ENCODE measurements at regions not wholly inside any gene's neighbourhood (a gene's known extent, or its start where the extent isn't known, plus 50 kb on each side); places are given as distances from the start of the nearest gene placed in this dataset.

DNA sequence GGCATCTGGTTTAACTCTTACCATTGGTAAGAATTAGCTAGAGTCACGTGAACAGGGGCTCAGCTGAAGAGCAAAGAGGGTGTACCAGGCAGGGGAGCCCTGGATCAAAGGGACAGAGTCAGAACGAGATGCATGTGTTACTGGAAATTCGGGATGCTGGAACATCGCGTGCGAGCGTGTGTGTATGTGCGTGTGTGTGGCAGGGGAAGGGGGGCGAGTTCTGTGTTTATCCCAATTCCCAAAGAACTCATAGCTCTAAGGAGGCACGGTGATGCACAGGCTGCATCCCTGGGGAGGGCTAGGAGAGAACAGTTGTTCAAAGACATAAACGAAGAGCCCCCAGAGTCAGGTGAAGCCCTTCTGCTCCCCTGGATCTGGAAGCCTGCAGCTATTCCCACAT is 353.3 kb downstream of the GADD45G start:
- TF ChIP-seq, protein P1, sequence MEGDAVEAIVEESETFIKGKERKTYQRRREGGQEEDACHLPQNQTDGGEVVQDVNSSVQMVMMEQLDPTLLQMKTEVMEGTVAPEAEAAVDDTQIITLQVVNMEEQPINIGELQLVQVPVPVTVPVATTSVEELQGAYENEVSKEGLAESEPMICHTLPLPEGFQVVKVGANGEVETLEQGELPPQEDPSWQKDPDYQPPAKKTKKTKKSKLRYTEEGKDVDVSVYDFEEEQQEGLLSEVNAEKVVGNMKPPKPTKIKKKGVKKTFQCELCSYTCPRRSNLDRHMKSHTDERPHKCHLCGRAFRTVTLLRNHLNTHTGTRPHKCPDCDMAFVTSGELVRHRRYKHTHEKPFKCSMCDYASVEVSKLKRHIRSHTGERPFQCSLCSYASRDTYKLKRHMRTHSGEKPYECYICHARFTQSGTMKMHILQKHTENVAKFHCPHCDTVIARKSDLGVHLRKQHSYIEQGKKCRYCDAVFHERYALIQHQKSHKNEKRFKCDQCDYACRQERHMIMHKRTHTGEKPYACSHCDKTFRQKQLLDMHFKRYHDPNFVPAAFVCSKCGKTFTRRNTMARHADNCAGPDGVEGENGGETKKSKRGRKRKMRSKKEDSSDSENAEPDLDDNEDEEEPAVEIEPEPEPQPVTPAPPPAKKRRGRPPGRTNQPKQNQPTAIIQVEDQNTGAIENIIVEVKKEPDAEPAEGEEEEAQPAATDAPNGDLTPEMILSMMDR (optimal IDR thresholded peaks at IDR 0.05 in 1 of 3, IDR thresholded peaks at IDR 0.05 in 1 of 3, conservative IDR thresholded peaks at IDR 0.05 in 1 of 3; ENCODE audit: extremely low read depth in 1 of 3, insufficient read depth in 2 of 3, low read length in 3 of 3): no peak
- TF ChIP-seq EZH2 (IDR thresholded peaks at IDR 0.05; ENCODE audit: low read length): no peak

All from keratinocyte (primary cell).